ENCODE measurements at regions not wholly inside any gene's neighbourhood (a gene's known extent, or its start where the extent isn't known, plus 50 kb on each side); places are given as distances from the start of the nearest gene placed in this dataset.

GRCh38 chr2:228701506-228701905, 520.0 kb upstream of the SPHKAP start:
- no peak for FAIRE-seq

DNA sequence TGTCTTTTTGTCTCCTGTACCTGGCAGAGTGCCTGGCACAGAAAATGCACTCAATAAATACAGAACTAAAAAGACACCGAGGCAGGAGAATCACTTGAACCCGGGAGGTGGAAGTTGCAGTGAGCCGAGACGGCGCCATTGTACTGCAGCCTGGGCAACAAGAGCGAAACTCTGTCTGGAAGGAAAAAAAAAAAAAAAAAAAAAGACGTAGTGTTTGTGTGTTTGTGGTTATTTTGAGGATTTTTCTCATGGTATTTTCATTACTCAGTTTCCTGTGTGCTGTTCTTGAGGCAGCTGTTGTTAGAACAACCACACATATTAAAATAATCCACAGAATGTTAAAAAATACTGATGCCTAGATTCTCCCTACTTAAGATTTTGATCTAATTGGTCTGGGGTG, 519.2 kb upstream of the SPHKAP start:
- no peak for FAIRE-seq

GRCh38 chr2:228699888-228700287, 518.4 kb upstream of the SPHKAP start:
- no peak for FAIRE-seq

DNA sequence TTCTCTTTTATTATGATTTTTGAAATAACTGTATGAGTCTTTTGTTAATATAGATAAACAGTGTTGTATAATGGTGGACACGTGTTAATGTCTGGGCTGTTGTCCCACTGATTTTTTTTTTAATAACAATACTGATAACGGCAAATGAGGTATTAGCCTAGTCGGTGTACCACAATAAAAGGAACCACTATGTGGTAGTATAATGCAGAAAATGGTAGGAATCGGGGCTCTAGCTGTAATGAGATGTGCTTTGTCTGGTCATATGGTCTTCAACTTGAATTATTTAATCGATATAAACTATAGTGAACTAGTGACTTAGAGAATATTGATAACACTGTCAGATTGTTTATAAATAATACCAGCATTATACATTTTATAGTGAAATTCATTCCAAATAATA, 517.9 kb upstream of the SPHKAP start:
- FAIRE-seq = peak; percentile 66

DNA sequence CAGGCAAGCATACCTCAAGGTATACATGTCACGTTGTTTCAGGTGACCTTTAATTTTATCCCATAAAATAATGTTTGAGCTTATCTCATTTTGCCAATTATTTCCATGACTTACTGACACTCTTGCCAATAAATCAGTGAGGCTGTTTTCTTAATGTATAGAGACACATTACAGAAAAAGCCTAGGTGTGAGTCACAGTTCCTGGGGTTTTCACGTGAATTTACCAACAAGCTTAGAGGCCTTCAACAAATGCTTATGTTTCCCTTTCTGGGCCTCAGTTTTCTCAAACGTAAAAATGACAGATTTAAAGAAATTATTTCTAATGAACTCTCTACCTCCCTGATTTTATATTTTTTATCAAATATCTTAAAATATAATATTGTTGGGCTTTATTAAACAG, 517.5 kb upstream of the SPHKAP start:
- FAIRE-seq = no peak

GRCh38 chr2:228697456-228697855, 516.0 kb upstream of the SPHKAP start:
- no peak for FAIRE-seq

DNA sequence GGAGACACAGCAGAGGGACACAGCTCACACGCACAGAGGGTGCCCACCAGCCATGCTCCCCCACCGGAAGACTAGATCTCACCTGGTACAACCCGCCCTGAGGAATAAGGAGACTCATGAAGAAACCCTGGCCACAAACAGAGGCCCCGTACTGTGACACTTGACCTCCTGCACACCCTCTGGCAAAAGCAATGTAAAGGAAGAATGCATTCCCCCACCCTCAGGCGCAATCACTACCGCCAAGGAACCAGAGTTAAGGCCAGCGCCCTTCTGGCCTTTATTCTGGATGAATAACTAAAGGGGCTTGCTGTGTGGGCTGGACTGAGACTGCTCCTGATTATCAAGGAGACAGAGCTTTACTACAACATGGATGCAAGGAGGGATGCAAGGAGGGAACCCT, 509.2 kb upstream of the SPHKAP start:
- no peak for FAIRE-seq

DNA sequence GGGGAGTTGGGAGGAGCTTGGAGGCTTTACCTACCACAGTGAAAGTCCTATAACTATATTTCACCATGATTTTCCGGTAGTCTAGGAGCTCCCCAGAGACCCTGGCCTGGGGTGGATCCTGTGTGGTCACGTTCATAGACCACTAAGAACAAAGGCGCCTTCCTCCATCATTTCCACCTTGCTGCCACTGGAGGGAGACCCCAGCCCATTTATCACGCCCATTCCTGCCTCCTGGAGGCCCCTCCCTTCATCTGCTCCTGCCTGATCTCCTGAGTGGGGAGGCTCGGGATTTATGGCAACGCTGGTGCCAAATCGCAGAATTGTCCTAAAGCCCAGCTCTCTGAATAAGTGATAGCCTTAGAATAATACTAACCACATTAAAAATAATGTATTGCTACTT, 507.6 kb upstream of the SPHKAP start:
- no peak for FAIRE-seq

- no peak for FAIRE-seq
Measured at GRCh38 chr2:228688007-228688645, 506.6 kb upstream of the SPHKAP start.

- no peak for FAIRE-seq
Measured at GRCh38 chr2:228681979-228682378, 500.5 kb upstream of the SPHKAP start.

DNA sequence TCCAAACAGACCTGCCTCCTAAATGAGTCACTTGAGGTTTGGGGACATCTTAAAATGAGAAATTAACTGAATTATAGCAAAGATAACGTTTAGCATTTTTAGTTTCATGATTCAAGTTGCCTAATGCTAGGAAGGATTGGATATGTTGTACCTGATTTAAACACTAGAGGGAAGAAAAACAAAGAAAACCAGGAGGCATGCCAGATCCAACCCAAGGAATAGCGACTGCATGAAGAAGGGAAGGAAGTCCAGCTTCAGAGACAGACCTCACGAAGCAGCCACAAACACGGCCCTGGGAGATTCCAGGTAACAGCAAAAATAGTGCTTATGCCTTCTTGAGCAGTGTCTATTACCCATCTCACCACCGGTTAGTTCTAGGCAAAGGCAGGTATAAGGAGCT, 499.9 kb upstream of the SPHKAP start:
- FAIRE-seq = peak; percentile 72

DNA sequence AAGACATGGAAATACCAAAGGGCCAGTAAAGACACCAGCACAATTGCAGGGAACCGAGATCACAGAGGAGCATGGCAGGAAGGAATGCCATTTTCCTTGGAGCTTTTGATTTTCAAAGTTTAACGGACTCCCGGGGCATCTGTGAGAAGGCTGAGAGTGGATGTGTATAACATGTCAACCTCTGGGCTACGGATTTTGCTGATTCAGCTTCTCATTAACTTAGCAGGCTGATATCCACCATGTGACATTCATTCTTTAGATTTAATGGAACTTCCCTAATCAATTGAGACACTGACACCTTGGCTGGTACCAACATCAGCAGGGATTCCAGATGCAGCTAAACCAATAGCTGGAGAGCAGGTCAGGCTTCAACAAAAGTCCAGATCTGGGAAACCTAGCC, 496.6 kb upstream of the SPHKAP start:
- no peak for FAIRE-seq

DNA sequence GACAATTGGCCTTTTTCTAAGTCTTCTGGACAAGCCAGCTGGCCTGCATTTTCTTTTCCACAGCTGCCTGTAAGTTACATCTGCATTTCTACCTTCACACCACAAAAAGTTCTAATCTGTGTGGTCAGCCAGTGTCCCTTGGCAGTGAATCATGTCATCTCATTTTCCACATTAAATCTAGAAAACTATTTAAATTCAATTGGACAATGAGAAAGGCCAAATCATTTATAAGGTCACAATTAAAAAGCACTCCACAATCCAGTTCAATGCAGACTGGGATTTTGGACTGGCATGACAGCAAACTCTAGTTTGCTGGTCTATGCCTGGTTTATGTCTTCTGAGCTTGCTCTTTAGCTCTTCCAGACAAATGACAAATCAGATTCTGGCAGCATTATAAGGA, 494.2 kb upstream of the SPHKAP start:
- no peak for FAIRE-seq

GRCh38 chr2:228675091-228675490, 493.6 kb upstream of the SPHKAP start:
- FAIRE-seq = no peak

- no peak for FAIRE-seq
Measured at GRCh38 chr2:228673876-228674554, 492.5 kb upstream of the SPHKAP start.

DNA sequence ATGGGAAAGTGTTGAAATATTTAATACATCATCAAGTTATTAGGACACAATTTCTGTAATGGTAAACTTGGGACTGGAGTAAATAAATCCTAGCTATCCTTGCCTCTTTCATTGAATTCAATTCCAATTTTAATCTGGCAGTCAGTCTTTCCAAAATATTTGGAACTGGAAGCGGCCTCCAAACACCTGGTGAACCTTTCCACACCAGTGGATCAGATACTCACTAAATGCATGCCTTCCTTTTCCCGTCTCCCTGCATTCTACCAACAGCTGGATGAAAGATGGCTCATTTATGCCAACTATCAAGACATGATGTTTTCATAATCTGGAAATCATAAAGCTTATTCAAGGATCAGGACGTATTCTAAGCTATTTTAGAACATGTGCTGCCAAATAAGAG, 488.2 kb upstream of the SPHKAP start:
- FAIRE-seq = no peak

- no peak for FAIRE-seq
Measured at GRCh38 chr2:228665232-228665631, 483.7 kb upstream of the SPHKAP start.

- no peak for FAIRE-seq
Measured at GRCh38 chr2:228658998-228659397, 477.5 kb upstream of the SPHKAP start.

- FAIRE-seq = peak; percentile 82
Measured at GRCh38 chr2:228657807-228658402, 476.4 kb upstream of the SPHKAP start.

DNA sequence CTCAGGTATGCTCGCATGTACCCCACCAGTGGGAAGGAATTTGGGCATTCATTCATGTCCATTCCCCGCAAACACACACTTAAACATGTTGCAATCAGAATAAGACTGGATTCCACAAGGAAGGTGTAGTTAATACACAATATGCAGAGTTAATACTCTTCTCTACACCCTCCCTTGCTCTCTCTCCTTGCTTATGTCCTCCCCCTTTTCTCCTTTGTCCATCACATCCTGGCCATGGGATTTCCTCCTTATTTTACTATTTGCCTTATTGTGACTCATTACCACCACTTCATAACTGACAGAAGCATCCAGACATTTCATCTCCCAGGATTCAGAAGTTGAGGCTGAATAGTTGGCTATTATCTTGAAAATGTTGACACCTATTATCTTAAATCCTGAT, 473.8 kb upstream of the SPHKAP start:
- no peak for FAIRE-seq

- FAIRE-seq = no peak
Measured at GRCh38 chr2:228654707-228655106, 473.2 kb upstream of the SPHKAP start.

GRCh38 chr2:228653884-228654283, 472.4 kb upstream of the SPHKAP start:
- no peak for FAIRE-seq

GRCh38 chr2:228652366-228652765, 470.9 kb upstream of the SPHKAP start:
- no peak for FAIRE-seq

DNA sequence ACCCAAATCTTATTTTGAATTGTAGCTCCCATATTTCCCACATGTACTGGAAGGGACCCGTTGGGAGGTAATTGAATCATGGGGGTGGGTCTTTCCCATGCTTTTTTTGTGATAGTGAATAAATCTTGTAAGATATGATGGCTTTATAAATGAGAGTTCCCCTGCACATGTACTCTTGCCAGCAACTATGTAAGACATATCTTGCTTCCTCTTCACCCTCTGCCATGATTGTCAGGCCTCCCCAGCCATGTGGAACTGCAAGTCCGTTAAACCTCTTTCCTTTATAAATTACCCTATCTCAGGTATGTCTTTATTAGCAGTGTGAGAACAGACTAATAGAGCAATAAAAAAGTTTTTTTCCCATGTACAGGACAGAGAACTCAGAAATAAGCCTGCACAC, 468.4 kb upstream of the SPHKAP start:
- no peak for FAIRE-seq

DNA sequence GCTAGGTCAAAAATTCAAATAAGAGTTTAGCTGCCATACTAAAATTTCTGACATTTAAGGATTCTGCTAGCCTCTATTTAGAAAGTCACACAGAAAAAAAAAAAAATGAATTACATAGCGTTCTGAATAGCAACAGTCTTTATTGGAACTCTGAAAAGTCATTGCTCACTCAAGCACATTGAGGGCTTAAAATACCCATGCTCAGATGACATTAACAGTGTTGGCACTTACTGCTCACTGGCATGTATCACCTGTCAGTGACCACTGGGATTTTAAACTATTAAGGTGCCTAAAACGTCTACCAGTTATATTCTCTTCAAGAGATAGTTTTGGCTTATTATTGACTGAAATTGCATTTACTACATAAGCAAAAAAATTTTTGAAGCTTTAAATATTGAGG, 468.0 kb upstream of the SPHKAP start:
- FAIRE-seq = no peak
